GM21786 (cell line): ENCODE measurements at regions not wholly inside any gene's neighbourhood (a gene's known extent, or its start where the extent isn't known, plus 50 kb on each side); places are given as distances from the start of the nearest gene placed in this dataset.
"Not testable (repeated sequence)": the region's sequence is repeated elsewhere in the genome, so short reads cannot be mapped to it uniquely, and the experiment has no call there.

Experiments used
- ATAC-seq: cut with Tn5 transposase; IDR thresholded peaks from one replicate; pipeline ENCODE4 v1.9.1; 2021; ENCODE audit not compliant: unreplicated experiment

GRCh38 chr5:145395151-145395550, 440.0 kb downstream of the PRELID2 start:
- ATAC-seq = not testable (repeated sequence)

GRCh38 chr5:145393426-145393825, 441.7 kb downstream of the PRELID2 start:
- ATAC-seq = no peak

GRCh38 chr5:145389047-145389446, 446.1 kb downstream of the PRELID2 start:
- ATAC-seq = no peak

- no peak for ATAC-seq
Observed at GRCh38 chr5:145385276-145385675, 449.9 kb downstream of the PRELID2 start.

- no peak for ATAC-seq
Observed at GRCh38 chr5:145378226-145378625, 456.9 kb downstream of the PRELID2 start.

- ATAC-seq = no peak
Observed at GRCh38 chr5:145375521-145375920, 459.6 kb downstream of the PRELID2 start.

GRCh38 chr5:145365464-145365863, 469.7 kb downstream of the PRELID2 start:
- no peak for ATAC-seq

GRCh38 chr5:145362266-145362665, 472.9 kb downstream of the PRELID2 start:
- no peak for ATAC-seq

GRCh38 chr5:145360936-145361335, 474.2 kb downstream of the PRELID2 start:
- no peak for ATAC-seq

GRCh38 chr5:145350513-145350912, 484.6 kb downstream of the PRELID2 start:
- no peak for ATAC-seq

GRCh38 chr5:145347026-145347616, 488.0 kb downstream of the PRELID2 start:
- ATAC-seq = peak; percentile 86

GRCh38 chr5:145345511-145346287, 489.4 kb downstream of the PRELID2 start:
- no peak for ATAC-seq

- no peak for ATAC-seq
Observed at GRCh38 chr5:145341842-145342241, 493.3 kb downstream of the PRELID2 start.

GRCh38 chr5:145340099-145340498, 495.0 kb downstream of the PRELID2 start:
- no peak for ATAC-seq

- ATAC-seq = no peak
Observed at GRCh38 chr5:145324767-145325479, 510.2 kb downstream of the PRELID2 start.

GRCh38 chr5:145324101-145324500, 511.0 kb downstream of the PRELID2 start:
- ATAC-seq = no peak

GRCh38 chr5:145316282-145316681, 518.9 kb downstream of the PRELID2 start:
- peak; percentile 93 for ATAC-seq

- ATAC-seq = no peak
Observed at GRCh38 chr5:145307866-145308382, 527.2 kb downstream of the PRELID2 start.

- ATAC-seq = no peak
Observed at GRCh38 chr5:145295236-145295835, 539.8 kb downstream of the PRELID2 start.

- ATAC-seq = no peak
Observed at GRCh38 chr5:145294331-145294730, 540.8 kb downstream of the PRELID2 start.

GRCh38 chr5:145293716-145294115, 541.4 kb downstream of the PRELID2 start:
- no peak for ATAC-seq
